ENCODE measurements at regions not wholly inside any gene's neighbourhood (a gene's known extent, or its start where the extent isn't known, plus 50 kb on each side); places are given as distances from the start of the nearest gene placed in this dataset.

DNA sequence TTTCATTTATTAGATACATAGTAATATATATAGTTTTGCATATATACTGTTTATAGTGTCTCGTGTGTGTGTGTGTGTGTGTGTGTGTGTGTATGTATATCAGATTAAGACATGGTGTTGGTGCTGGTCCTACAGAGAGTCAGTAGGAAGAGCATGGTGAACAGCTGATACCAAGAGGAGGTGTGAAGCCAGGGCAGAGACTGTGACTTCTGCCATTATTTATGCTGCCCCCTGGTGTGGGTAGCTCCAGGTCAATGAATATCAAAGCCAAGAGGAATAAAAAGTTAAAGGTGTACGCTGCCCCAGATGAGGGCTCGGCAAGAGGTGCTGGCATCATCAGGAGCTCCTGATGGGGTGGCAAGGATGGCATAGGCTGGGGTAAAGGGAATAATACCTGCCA lies 299.5 kb upstream of the RASGRP1 start:
- no peak for DNase-seq

DNA sequence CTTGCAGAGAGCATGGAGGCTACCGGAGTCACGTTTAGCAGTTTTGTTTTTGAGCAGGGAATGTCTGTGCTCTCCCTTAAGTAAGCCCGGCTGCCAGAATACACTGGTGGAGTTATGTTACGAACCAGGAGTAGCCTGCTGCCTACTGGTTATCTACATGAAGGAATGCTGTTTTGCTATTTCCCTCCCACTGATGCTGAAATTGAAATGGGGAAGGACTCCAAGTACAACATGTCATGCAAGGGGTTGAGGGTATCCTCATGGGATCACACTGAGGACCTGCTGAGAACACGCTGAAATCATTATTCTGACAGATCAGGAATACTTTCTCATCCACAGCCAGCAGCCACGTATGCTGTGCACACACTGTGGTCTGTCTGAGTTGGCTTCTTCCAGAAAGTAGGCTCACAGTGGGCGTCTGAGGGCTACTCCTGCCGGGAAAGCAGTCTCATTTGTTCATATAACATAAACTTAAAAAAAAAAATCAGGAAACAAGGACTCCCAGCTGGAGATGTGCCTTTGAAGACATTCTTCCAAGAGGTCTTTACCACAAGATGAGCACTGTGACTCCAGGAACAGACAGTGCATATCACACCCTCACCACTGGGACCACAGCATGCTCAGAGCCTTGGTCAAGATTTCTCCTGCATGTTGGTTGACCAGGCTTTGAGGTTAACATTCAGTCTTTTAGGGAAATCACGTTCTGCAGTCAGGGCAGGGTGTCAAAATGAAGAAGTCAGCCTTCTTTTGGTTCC lies 300.4 kb upstream of the RASGRP1 start:
- DNase-seq, result no peak

DNA sequence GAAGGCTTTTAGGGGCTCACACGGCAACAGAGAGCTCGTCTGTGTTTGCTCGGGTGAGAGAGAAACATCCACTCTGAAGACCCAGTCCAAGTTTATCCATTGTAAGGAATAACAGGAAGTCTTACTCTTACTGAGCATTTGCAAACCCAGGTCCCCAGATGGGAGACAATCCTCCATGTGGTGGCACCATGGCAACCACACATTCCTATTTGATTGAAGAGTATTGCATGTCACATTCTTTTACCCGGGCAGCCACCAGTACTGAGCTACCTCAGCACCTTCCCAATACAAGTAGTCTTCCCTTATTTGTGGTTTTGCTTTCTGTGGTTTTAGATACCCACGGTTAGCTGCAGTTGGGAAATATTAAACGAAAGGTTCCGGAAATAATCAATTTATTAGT lies 302.9 kb upstream of the RASGRP1 start:
- DNase-seq, result no peak

DNA sequence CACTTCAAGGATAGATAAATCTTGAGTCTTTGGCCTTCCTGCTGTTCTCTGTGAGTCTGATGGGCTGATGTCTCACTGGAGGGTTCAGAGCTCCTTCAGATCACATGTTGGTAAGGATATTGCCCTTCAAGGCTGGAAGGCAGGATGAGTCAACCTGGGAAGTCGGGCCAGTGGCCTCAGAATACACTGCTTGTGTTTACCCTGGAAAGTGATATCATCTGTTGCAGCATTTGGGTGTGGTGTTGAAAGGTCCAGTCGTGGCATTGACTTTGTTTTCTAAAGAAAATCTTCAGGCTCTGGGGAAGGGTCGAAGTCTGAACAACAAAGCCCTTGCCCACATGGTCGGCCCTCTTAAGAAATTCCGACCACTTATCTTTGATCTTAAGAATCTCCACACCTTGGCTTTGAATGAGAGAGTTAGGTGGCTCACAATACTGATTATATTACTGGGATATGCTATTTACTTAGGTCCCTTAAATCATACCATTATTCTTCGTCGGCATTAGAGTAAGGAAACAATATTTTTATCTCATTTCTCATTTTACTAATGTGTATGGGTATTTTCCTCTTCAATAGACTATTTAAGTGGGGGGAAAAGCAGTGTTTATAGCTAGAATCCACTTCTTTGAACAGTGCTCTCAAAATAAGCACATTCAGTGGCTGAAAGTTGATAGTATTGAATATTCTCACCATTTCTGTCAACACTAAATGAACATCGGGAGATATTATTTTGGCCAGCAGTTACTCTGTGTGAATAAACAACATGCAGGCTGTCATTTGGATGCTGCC lies 303.9 kb upstream of the RASGRP1 start:
- DNase-seq, result no peak

DNA sequence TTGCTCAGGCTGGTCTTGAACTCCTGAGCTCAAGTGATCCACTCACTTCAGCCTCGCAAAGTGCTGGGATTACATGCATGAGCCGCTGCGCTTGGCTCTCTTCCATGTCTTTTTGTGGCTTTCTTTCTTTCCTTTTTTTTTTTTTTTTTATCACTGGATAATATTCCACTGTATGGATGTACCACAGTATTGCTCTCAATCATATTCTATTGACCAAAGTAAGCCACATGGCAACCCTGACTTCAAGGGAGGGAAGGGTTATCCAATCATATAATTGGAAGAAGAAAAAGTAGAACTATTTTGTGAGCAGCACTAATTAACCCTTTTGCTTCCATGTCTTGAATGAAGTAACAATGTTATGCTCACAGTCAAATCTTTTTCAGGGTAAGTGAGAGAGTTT lies 307.0 kb upstream of the RASGRP1 start:
- DNase-seq, result no peak

DNA sequence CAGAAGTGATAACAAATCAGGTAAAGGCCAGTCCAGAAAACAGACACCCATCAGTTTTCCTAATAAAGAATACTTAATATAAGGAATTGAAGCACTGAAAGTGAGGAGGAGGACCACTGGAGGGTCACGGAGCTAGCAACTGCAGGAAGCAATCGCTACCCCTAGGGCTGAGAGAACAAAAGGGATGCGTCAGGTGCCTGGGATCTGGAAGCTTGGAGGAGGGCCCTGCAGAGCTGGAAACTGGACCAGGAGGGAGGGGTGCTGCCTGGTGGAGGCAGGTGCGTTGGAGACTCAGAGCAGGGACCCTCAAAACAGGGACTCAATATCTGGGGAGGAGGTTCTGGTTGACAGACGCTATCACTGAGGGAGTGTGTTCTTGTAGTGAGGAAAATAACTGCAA lies 308.1 kb upstream of the RASGRP1 start:
- DNase-seq, result no peak

DNA sequence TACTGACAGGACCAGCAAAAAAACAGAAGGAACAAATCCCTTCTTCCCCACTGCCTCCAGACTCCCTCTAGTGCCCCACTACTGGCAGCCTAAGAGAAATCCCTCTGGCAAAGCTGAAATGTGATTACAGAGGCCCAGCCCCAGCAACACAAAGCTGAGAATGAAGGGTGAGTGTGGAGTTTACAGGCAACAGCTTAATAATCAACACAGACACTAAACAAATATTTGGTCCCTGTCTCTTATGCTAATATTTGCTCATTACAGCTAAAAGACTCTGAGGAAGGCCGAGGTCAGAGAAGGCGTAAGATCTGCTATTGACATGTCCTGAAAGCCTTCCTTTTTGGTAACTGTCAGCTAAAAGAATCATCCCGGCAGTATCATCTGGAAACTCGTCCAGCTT lies 308.5 kb upstream of the RASGRP1 start:
- no peak for DNase-seq

DNA sequence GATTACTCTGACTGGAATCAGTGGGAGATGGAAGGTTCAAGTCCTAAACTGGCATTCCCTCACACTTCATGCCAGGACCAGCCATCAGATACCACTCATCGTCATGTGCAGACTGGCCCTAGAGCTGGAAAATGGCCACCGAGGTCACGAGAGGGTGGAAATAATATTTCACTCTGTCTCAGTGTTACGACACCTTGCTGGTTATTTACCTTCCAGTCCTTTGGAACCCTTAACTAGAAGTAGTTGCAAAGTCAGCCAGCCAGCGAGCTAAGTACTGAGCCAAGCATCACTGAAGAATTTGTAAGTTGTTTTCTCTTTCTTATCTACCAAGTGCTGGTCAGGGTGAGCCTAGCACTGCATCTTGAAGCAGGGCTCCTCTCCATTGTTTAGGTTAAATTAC lies 309.9 kb upstream of the RASGRP1 start:
- DNase-seq, result no peak

DNA sequence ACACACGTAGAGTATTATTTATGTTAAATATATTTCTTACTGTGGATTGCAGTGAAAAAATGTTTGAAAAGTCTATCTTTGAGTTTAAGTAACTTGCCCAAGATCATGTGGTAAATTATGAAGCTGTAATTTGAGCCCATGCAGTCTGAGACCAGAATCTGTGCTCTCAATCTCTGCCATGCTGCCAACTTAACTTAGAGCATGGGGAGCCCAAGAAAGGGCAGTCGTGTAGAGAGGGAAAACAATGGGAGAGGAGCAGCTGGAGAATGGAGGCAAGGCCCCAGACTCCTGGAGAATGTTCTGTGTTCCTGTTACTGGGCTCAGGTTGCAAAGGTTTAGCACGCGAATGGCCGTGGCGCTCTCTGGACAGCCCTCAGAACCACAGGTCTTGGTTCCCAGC lies 311.6 kb upstream of the RASGRP1 start:
- DNase-seq, result no peak

DNA sequence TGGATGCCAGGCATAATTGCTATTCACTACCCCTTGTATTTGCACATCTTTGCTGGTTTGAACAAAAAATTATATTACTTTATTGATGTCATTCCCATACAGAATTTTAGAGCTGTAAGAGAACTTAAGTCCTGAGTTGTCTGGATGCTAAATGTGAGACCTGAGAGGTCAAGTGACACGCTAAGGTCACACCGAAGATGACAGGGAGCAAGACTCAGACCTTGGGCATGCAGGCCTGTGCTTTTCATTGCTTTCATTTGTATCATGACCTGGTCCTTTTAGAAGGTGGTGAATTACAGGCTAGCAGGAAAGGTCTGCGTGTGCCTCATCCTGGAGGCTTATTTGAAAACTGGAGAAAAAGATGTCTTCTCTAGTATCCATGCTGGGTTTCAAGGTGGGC lies 312.0 kb upstream of the RASGRP1 start:
- DNase-seq, result no peak

DNA sequence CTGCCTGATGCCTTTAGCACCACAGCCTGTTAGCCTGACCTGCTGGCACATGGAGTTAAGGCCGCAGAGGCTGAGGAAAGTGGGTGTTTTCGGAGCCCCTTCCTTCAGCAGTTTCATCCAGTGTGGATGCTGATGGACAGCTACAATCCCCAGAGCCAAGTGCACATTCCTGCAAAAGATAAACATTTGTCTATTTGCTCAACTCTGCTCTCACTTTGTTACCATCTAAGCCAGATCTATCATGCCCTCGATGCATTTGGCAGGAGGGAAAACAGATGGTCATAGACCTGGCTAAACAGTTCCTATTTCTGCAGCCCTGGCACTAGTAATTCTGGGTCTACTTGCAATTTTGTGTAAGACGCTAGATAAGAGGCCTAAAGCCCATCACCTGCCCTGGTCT lies 312.9 kb upstream of the RASGRP1 start:
- no peak for DNase-seq

DNA sequence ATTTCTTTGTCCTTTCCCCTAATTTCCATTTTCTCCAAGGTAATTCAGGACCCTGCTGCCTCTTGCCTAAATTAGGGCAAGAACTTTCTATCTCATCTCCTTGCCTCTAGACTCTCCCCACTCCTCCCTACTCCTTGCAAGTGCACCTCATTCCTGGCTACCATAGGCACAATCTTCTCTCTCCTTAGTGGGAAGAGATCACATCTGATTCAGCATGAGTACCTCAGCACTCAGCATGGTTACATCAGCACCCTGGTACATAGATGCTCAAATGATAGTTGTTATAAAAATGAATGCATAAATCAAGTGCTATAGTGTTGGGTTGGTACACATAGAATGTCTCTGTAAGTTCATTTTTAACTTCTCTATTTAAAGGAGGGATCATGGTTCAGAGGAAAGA lies 313.4 kb upstream of the RASGRP1 start:
- no peak for DNase-seq

DNA sequence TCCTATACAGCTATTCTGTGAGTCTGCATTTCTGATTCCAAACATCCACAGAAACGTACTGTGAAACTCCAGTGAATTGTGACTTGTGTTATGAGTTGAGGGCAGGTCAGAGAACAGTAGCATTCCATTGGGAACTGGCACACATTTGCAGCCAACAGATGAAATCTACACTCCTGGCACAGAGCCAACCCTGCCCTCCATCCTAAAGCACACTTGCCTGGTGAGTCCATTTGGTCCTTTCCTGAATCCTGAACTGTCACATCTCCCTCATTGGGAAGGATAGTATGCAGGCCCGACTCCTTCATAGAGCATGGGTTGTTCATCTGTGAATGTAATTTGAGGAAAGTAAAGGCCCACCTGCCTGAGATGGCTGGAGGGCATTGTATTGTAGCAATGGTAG lies 314.3 kb upstream of the RASGRP1 start:
- DNase-seq, result no peak

DNA sequence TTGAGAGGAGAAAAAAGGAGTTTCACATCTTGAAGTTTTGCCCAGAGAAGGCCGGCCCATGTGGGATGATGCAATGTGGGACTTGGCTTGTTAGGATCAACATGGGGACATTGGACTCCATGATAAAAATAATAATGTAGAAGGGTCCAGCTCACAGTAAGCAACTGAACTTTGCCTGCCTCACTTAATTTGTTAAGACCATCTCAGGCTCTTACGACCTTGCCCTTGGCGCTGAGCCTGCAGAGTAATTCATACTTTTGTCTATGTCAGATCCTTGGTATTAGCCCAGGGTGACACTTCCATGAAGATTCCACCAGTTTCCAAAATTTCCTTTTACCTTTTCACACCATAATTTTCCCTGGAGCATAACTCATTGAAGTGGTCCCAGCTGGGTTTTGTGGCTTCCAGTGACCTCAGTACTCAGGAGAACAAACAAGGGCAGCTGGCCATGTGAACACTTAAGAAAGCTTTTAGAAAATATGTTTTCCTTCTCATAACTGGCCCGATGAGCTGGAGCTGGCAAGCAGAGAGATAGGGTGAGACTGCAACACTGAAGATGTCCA lies 315.4 kb upstream of the RASGRP1 start:
- DNase-seq, result no peak

DNA sequence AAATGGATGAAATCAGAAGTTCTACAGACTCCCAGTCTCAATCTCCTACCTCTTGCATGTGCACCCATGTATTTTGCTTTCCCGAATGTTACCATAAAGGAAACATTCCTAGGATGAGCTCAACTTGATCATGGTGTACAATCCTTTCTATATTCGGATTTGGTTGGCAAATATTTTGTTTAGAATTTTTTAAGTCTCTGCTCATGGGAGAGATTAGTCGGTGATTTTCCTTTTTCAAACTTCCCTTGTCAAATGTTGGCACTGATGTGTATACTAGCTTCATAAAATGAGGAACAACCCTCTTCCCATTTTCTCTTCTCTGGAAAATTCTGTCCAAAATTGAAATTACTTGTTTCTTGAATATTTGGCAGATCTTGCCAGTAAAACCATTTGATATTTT lies 317.6 kb upstream of the RASGRP1 start:
- DNase-seq, result no peak

DNA sequence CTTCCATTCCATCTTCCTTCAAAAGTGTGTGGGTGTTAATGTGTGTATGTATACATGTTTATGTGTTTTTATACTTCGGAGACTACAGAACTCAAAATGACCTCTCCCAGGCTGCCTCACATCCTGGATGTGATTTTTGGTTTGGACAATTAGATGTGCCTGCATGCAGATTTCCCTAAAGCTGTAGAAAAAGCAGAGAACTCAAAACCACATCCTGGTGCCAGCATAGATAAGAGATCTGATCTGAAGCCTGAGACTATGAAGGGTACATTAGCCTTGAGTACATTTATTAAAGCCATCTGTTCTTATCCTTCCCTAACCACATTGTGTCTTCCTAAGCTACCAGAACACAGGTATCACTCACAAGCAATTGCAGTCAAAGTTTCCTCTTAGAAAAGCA lies 319.4 kb upstream of the RASGRP1 start:
- no peak for DNase-seq

DNA sequence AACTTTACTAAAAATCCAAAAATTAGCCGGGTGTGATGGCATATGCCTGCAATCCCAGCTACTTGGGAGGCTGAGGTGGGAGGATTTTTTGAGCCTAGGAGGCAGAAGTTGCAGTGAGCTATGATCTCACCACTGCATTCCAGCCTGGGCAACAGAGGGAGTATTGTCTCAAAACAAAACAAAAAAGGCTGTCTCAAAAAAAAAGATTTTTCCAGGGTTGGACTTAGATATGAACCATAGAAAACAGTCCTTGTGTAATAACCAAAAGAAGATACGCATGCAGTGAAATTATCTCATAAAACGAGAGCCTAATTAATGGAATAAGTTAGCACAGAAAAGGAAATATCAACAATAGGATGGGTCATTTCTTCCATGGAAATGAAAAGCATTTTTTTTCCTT lies 320.4 kb upstream of the RASGRP1 start:
- no peak for DNase-seq

DNA sequence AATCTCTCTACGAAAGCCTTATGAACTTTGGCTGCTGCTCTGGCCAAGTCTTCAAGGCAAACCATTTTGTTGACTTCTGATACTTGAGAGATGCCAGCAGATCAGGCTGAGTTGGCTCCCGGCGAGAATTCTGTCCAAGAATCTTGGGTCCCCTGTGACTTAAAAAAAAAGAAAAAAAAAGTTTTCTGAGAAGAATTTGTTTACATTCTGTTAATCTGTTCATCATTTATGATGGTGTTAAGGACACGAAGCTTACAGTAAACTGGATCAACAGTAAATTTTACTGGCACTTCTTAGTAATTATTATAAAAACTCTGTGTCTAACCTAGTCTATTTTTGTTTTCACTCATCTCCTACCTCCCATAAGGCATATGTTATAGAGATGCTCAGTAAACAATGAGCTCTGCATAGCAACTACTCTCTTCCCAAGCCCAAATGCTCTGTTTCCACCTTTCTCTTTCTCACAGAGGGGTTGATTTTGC lies 320.9 kb upstream of the RASGRP1 start:
- DNase-seq, result no peak

DNA sequence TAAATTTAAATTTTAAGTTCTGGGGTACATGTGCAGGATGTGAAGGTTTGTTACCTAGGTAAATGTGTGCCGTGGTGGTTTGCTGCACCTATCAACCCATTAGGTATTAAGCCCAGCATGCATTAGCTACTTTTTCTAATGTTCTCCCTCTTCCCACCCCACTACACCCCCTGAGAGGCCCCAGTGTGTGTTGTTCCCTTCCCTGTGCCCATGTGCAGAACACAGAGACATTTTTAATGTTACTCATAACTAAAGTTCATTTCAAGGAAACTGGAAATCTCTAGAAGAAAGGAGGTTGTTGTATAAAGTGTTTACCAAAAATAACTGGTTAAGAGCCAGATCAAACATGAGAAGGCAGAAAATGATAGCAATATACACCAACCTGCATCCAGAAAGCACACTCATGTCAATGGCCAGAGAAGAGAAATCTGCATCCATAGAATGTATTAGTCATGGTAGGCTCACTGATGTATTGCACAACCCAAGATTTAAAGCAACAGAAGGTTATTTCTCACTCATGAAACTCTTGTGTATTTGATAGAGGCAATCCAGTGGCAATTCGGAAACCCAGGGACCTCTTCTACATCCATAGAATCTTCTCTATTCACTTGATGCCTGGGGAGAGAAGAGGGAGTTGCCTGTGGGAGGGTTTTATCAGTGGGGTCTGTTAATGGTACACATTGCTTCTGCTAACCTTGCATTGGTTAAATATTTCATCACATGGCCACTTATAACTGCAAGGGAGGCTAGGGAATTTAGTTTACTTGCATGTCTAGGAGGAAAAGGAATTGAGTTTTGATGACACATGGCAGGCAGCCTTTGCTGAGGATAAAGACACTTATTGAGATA lies 321.9 kb upstream of the RASGRP1 start:
- DNase-seq, result no peak

DNA sequence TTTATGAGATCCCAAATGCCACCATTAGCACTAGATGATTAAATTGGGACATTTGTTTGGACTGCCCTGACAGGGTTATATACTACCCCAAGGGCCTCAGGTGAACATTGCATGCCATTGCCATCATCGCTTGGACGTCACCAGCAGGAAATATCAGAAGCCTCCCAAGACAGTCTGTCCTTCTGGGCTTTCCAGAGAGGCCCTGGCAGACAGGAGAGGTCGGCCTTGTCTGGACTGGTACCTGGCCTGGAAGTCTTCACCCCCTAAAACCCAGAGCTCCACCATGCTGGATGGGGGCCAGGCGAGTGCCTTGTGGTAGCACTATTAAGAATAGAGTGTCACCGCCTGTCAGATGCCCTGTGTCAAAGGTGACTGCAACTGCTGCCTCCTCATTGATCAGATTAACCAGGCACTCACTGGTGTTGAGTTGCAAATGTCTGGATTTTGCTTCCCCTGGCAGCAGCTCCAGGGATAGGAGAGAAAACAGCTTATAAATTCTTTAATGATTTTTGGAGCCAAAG lies 324.1 kb upstream of the RASGRP1 start:
- no peak for DNase-seq

DNA sequence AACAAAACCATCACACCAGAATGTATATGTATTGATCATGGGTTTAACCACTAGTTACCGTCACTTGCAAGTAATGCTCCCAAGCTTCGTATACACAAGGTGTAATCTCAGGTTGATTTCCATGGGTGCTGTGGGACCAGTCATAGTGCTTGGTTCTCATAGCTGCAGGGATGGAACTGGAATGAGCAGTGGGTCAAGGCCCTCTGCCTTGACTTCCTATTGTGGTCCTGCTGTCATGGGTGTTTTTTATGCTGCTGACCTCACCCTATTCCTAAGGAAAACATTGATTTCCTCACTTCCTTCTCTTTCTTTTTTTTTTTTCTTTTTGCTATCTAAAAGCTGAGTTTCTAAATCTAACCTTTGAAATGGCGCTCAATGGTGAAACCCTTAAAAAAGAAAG lies 325.6 kb upstream of the RASGRP1 start:
- DNase-seq, result no peak

DNA sequence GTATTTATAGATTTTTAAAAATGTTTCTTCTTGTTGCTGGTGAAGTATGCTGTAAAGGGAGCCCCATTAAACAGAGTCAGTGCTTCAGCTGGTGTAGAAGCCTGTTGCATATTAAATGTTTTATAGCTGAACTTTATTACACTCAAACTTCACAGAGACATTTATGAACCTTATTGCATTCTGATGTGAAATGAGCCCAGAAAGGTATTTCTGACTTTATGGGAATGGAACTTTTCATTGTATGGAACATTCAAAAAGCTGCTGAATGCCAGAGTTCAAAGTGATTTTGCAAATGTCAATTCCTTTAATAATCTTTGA lies 329.3 kb upstream of the RASGRP1 start:
- DNase-seq, result no peak

All from central memory CD4-positive, alpha-beta T cell (primary cell).